ENCODE measurements at regions not wholly inside any gene's neighbourhood (a gene's known extent, or its start where the extent isn't known, plus 50 kb on each side); places are given as distances from the start of the nearest gene placed in this dataset.

GRCh38 chr1:96038636-96039035 lies 682.9 kb upstream of the PTBP2 start:
- in situ Hi-C loops (cut with MboI; ENCODE audit: low pct_unique_long_range_greater_than_20kb, low sequenced_read_pairs, unreplicated experiment): no loop called here
- TF ChIP-seq CTCF (IDR thresholded peaks at IDR 0.05; ENCODE audit: extremely low read depth, insufficient read depth, missing control alignments): no peak
- DNase-seq (ENCODE audit: low spot score): no peak

GRCh38 chr1:96039910-96040309 lies 681.7 kb upstream of the PTBP2 start:
- in situ Hi-C loops (cut with MboI; ENCODE audit: low pct_unique_long_range_greater_than_20kb, low sequenced_read_pairs, unreplicated experiment): no loop called here
- TF ChIP-seq CTCF (IDR thresholded peaks at IDR 0.05; ENCODE audit: extremely low read depth, insufficient read depth, missing control alignments): no peak

GRCh38 chr1:96041470-96041869 lies 680.1 kb upstream of the PTBP2 start:
- in situ Hi-C loops (cut with MboI; ENCODE audit: low pct_unique_long_range_greater_than_20kb, low sequenced_read_pairs, unreplicated experiment): no loop called here
- no peak for DNase-seq (ENCODE audit: low spot score)

More at GRCh38 chr1:96039910-96040309, 681.7 kb upstream of the PTBP2 start:
- DNase-seq (ENCODE audit: low spot score): no peak

DNA sequence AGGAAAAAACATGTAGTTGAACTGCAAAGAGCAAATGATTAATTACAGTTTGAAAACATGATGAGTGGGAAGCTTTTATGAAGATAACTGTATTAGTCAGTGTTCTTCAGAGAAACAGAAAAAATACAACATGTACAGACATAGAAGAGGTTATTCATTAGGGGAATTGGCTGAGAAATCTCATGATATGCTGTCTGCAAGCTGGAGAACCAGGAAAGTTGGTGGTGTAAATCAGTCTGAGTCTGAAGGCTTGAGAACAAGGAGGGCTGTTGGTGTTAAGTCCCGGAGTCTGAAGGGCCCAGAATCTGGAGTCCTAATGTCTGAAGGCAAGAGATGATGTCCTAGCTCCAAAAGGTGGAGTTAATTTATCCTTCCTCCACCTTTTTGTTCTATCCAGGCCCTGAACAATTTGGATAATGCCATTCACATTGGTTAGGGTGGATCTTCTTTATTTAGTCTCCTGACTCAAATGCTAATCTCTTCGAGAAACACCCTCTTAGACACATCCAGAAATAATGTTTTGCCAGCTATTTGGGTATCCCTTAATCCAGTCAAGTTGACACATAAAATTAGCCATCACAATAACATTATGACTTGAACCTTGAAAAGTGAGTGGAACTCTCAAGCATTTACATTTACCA lies 672.9 kb upstream of the PTBP2 start:
- no peak for TF ChIP-seq CTCF (IDR thresholded peaks at IDR 0.05; ENCODE audit: extremely low read depth, insufficient read depth, missing control alignments)
- in situ Hi-C loops (cut with MboI; ENCODE audit: low pct_unique_long_range_greater_than_20kb, low sequenced_read_pairs, unreplicated experiment): no loop called here
- DNase-seq (ENCODE audit: low spot score): no peak

More at GRCh38 chr1:96041470-96041869, 680.1 kb upstream of the PTBP2 start:
- TF ChIP-seq CTCF (IDR thresholded peaks at IDR 0.05; ENCODE audit: extremely low read depth, insufficient read depth, missing control alignments): no peak

- no peak for DNase-seq (ENCODE audit: low spot score)
- in situ Hi-C loops (cut with MboI; ENCODE audit: low pct_unique_long_range_greater_than_20kb, low sequenced_read_pairs, unreplicated experiment): no loop called here
- TF ChIP-seq CTCF (IDR thresholded peaks at IDR 0.05; ENCODE audit: extremely low read depth, insufficient read depth, missing control alignments): no peak
These were observed 671.7 kb upstream of the PTBP2 start for GRCh38 chr1:96049759-96050409.

DNA sequence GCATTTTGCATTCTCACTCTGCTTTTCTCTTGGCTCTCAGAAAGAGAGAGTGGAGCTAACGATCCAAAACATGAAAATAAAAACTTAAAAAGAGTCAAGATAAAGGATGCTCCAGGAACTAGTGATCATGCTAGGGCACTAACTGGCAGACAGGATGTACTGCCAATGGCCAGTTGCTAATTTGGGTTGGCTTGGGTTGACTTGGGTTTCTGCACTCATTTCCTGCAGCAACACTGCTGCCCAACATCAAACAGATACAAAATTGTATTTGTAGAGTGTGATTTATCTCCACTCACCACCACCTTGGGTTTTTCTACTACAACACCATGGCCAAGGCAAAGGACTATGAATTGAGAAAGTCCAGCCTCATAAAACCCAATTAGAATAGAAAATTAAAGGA lies 662.3 kb upstream of the PTBP2 start:
- TF ChIP-seq CTCF (IDR thresholded peaks at IDR 0.05; ENCODE audit: extremely low read depth, insufficient read depth, missing control alignments): no peak
- DNase-seq (ENCODE audit: low spot score): no peak
- in situ Hi-C loops (cut with MboI; ENCODE audit: low pct_unique_long_range_greater_than_20kb, low sequenced_read_pairs, unreplicated experiment): no loop called here
